Vagina (tissue), 2 donors: ENCODE measurements at regions not wholly inside any gene's neighbourhood (a gene's known extent, or its start where the extent isn't known, plus 50 kb on each side); places are given as distances from the start of the nearest gene placed in this dataset.

Source experiments
- CTCF ChIP-seq, 3 experiments: fragments of 450-650 bp in 2 of 3; fragments of 200-600 bp in 1 of 3; sonication (generic) in 1 of 3; IDR thresholded peaks; one replicate each; pipeline ENCODE4 v1.5.1; 2017 to 2019; ENCODE audit warnings: antibody characterized with exemption in 3 of 3, mild to moderate bottlenecking in 2 of 3, moderate library complexity in 2 of 3
- POLR2A ChIP-seq, 2 donors: fragments of 450-650 bp; IDR thresholded peaks; one replicate each; pipeline ENCODE4 v1.6.1; 2017; ENCODE audit warnings: antibody characterized with exemption in 2 of 2, mild to moderate bottlenecking in 2 of 2, moderate library complexity in 2 of 2
- POLR2AphosphoS5 ChIP-seq, 2 donors: sonication (generic); formaldehyde crosslinking; IDR thresholded peaks; one replicate each; pipeline ENCODE4 v1.9.0; 2017; ENCODE audit warnings: antibody characterized with exemption in 2 of 2, mild to moderate bottlenecking in 2 of 2, low read depth in 1 of 2; ENCODE audit not compliant: insufficient read depth in 1 of 2

GRCh38 chr3:17901893-17902292 is 159.5 kb upstream of the TBC1D5 start:
- TF ChIP-seq CTCF (IDR thresholded peaks at IDR 0.05) (no peak), POLR2AphosphoS5 (IDR thresholded peaks at IDR 0.05; ENCODE audit: insufficient read depth in 1 of 2, low read depth in 1 of 2) (no peak), POLR2A (IDR thresholded peaks at IDR 0.05) (no peak)
